ENCODE measurements at regions not wholly inside any gene's neighbourhood (a gene's known extent, or its start where the extent isn't known, plus 50 kb on each side); places are given as distances from the start of the nearest gene placed in this dataset.

DNA sequence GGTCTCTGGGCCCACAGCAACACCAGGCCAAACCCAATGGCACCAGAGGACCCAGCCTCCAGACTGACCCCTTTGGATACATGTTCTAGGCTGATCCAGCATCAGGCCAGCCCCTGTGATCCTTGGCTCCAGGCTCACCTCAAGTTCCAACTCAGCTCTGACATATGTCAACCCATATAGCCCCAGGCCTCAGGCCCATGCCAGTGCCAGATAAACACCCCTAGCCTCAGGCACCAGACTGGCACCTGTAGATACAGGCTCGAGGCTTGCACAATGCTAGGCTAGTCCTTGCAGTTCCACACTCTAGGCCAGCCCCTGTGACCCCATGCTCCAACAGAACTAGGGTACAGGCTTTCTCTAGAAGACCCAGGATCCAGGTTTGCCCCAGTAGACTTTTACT is 287.5 kb downstream of the KCNC2 start:
- CTCF ChIA-PET: no interaction called here
- DNase-seq (ENCODE audit: unreplicated experiment): no peak
- no peaks in the 10 kb centered on the region for H3K9me3 Mint-ChIP-seq (ENCODE audit: unreplicated experiment)
- H3K4me1 Mint-ChIP-seq (ENCODE audit: insufficient read depth, unreplicated experiment): no peaks in the 10 kb centered on the region
- no peak overlapping the region for H3K4me3 Mint-ChIP-seq (ENCODE audit: unreplicated experiment)
- TF ChIP-seq, protein P1, sequence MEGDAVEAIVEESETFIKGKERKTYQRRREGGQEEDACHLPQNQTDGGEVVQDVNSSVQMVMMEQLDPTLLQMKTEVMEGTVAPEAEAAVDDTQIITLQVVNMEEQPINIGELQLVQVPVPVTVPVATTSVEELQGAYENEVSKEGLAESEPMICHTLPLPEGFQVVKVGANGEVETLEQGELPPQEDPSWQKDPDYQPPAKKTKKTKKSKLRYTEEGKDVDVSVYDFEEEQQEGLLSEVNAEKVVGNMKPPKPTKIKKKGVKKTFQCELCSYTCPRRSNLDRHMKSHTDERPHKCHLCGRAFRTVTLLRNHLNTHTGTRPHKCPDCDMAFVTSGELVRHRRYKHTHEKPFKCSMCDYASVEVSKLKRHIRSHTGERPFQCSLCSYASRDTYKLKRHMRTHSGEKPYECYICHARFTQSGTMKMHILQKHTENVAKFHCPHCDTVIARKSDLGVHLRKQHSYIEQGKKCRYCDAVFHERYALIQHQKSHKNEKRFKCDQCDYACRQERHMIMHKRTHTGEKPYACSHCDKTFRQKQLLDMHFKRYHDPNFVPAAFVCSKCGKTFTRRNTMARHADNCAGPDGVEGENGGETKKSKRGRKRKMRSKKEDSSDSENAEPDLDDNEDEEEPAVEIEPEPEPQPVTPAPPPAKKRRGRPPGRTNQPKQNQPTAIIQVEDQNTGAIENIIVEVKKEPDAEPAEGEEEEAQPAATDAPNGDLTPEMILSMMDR (IDR thresholded peaks at IDR 0.05; ENCODE audit: unreplicated experiment): no peak
- BruUV-seq (replicated peaks): no TSS peak
- no peaks in the 10 kb centered on the region for H3K27me3 Mint-ChIP-seq (ENCODE audit: insufficient read depth, unreplicated experiment)
- H3K36me3 Mint-ChIP-seq (ENCODE audit: insufficient read depth, unreplicated experiment): no peaks in the 10 kb centered on the region
- POLR2A ChIA-PET: no interaction called here
- H3K27ac Mint-ChIP-seq (ENCODE audit: low read depth, unreplicated experiment): no peak overlapping the region
- intact Hi-C loops (cut with micrococcal nuclease): no loop called here

GRCh38 chr12:74922642-74923041 is 287.0 kb downstream of the KCNC2 start:
- Mint-ChIP-seq H3K27ac (ENCODE audit: low read depth, unreplicated experiment) (no peak overlapping the region), H3K9me3 (ENCODE audit: unreplicated experiment) (no peaks in the 10 kb centered on the region), H3K36me3 (ENCODE audit: insufficient read depth, unreplicated experiment) (no peaks in the 10 kb centered on the region), H3K27me3 (ENCODE audit: insufficient read depth, unreplicated experiment) (no peaks in the 10 kb centered on the region), H3K4me3 (ENCODE audit: unreplicated experiment) (no peak overlapping the region), H3K4me1 (ENCODE audit: insufficient read depth, unreplicated experiment) (no peaks in the 10 kb centered on the region)
- DNase-seq (ENCODE audit: unreplicated experiment): no peak
- TF ChIP-seq, protein P1 (IDR thresholded peaks at IDR 0.05; ENCODE audit: unreplicated experiment): no peak
- ChIA-PET CTCF (interaction anchor here (1.0 kb wide), 1 partner anchor 16 kb away, joined by 5 read pairs; no protein-coding TSS in a partner anchor), POLR2A (no interaction called here)
- no TSS peak for BruUV-seq (replicated peaks)
- intact Hi-C loops (cut with micrococcal nuclease): no loop called here

- DNase-seq (ENCODE audit: unreplicated experiment): no peak
- Mint-ChIP-seq H3K4me1 (ENCODE audit: insufficient read depth, unreplicated experiment) (peaks cover 12% of the 10 kb centered on the region), H3K36me3 (ENCODE audit: insufficient read depth, unreplicated experiment) (no peaks in the 10 kb centered on the region), H3K27ac (ENCODE audit: low read depth, unreplicated experiment) (no peak overlapping the region), H3K9me3 (ENCODE audit: unreplicated experiment) (no peaks in the 10 kb centered on the region), H3K27me3 (ENCODE audit: insufficient read depth, unreplicated experiment) (no peaks in the 10 kb centered on the region), H3K4me3 (ENCODE audit: unreplicated experiment) (no peak overlapping the region)
- no TSS peak for BruUV-seq (replicated peaks)
- POLR2A ChIA-PET: no interaction called here
- intact Hi-C loops (cut with micrococcal nuclease): no loop called here
- CTCF ChIA-PET: no interaction called here
- TF ChIP-seq, protein P1 (IDR thresholded peaks at IDR 0.05; ENCODE audit: unreplicated experiment): no peak
Measured at GRCh38 chr12:74941670-74942069, 268.0 kb downstream of the KCNC2 start.

GRCh38 chr12:74945771-74946198 is 263.9 kb downstream of the KCNC2 start:
- POLR2A ChIA-PET: no interaction called here
- DNase-seq (ENCODE audit: unreplicated experiment): no peak
- intact Hi-C loops (cut with micrococcal nuclease): no loop called here
- no TSS peak for BruUV-seq (replicated peaks)
- no peak overlapping the region for H3K4me3 Mint-ChIP-seq (ENCODE audit: unreplicated experiment)
- H3K27me3 Mint-ChIP-seq (ENCODE audit: insufficient read depth, unreplicated experiment): no peaks in the 10 kb centered on the region
- no peak overlapping the region for H3K27ac Mint-ChIP-seq (ENCODE audit: low read depth, unreplicated experiment)
- CTCF ChIA-PET: interaction anchor here (0.6 kb wide), 1 partner anchor 1739 kb away, joined by 3 read pairs; no protein-coding TSS in a partner anchor
- no peaks in the 10 kb centered on the region for H3K9me3 Mint-ChIP-seq (ENCODE audit: unreplicated experiment)
- H3K36me3 Mint-ChIP-seq (ENCODE audit: insufficient read depth, unreplicated experiment): no peaks in the 10 kb centered on the region
- TF ChIP-seq, protein P1 (IDR thresholded peaks at IDR 0.05; ENCODE audit: unreplicated experiment): no peak
- peaks cover 12% of the 10 kb centered on the region for H3K4me1 Mint-ChIP-seq (ENCODE audit: insufficient read depth, unreplicated experiment)

All from MCF 10A (cell line).